ENCODE measurements at regions not wholly inside any gene's neighbourhood (a gene's known extent, or its start where the extent isn't known, plus 50 kb on each side); places are given as distances from the start of the nearest gene placed in this dataset.

DNA sequence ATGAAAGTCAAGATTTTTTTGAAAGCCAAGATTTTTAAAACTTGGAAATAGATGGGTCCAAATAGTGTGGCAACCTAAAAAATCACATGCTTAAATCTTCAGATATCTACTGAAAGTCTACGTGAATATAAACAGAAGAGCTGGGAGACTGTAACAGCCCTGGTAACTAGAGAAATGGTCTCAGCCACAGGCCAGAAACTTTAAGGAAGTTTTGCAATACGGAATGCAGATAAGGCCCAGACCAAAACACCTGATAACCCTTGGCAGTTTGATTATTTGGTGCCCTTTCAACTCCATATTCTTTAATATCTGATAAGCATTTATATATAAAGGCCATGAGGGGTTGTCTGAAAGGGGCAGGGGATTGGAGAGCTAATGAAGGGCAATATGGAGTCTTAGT, 537.3 kb upstream of the TGFBR2 start:
- no peak for DNase-seq (ENCODE audit: low read depth in 2 of 2)

DNA sequence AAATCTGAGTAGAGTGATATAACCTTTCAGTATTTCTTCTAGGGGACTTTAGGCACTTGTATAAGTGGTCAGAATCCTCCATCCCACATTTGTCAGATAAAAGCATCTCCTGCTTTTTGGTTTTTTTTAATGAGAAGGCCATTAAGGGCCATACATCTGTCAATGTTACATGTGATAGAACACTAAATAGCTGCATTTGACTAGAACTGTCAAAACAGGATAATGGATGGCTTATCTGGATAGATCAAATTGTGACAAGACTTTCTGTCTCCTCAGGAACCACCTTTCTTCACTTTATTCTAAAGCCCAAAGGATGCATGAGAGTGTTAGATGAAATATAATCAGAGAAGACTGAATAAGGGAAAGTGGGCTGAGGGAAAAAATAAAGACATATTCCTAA, 533.4 kb upstream of the TGFBR2 start:
- no peak for DNase-seq (ENCODE audit: low read depth in 2 of 2)

DNA sequence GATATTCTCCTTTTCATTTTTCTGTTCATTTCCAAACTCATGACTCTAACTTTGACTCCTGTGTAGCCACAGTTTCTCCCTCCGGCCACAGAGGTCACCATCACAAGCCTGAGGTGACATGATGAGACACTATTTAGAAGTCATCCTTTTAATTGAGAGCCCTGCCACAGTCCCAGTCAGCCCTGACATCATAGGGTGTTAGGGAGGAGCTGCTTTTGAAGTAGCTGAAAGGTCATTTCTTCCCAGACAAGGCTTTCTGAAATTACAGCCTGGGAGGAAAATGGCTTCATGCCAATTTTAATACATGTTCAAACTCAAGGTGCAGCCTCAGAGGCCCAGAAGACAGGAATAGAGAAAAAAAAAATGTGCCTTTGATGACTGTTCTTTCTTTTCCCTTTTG, 532.8 kb upstream of the TGFBR2 start:
- DNase-seq (ENCODE audit: low read depth in 2 of 2), result no peak

DNA sequence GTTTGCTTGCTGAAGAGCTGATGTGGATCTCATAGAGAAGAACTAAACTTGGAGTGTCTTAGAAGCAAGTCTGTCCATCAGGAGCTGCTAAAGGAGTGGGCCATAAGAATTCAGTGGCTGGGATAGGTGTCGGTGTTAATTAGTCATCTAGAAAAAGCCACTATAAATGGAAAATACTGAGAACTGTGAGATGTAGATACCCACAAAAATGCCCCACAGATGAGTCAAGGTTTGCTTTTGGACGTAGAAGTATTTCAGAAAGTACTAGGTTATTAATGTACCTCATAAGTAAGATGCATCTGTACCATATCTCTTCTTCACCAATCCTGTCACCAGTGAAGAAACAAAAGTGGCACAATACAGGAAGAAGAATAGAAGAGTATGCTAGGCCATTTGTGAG, 530.9 kb upstream of the TGFBR2 start:
- DNase-seq (ENCODE audit: low read depth in 2 of 2), result no peak

DNA sequence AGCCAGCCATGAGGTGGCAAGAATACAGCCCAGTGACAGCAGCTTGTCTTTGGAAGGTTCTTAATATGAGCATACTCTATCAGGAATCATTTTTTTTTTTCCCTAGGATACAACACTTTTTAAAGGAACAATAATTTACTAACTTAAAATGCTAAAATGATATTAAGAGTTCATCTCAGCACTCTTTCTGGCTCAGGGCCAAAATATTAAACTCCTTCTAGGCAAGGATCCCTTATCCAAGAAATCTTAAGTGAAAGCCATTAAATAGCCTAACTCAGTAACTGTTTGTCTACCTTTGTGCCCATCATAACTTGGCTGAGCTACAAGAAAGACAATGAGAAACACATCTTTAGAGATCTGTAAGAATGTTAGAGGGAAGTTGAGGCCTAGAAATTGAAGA, 529.5 kb upstream of the TGFBR2 start:
- DNase-seq (ENCODE audit: low read depth in 2 of 2), result no peak

DNA sequence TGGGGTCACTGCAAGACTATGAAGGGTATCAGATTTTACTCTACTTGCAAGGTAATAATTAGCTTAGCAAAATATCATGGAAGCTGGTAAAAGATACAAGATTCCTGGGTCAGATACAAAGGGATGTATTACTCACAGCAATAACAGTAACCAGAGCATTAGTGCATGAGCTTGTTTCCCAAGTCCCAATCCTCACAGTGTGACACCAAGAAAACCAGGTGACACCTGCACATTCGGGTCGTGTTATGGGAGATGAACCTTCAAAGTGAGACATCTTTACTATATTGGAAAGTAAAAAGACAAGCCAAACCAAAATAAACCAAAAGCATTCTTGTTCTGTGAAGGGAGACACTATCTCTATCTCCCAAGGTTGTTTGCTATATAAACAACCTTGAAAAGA, 528.7 kb upstream of the TGFBR2 start:
- DNase-seq (ENCODE audit: low read depth in 2 of 2), result no peak

DNA sequence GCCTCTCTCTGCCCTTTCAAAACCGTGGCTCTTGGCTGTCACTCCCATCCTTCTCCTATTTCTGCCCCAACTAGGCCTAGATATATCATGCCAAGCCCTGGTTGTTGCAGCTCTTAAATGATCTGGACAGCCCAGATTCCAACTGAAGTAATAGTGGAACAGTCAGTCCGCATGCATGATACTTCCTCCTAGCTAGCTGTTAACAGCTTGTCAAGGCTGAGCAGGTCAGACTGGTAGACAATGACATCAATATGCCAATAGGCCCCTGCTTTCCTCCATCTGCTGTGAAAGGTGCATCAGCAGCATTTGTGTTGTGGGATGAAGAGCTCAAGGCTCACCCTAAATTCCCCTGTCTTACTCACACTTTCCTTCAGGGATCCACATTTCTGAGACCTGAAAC, 527.7 kb upstream of the TGFBR2 start:
- DNase-seq (ENCODE audit: low read depth in 2 of 2), result no peak

DNA sequence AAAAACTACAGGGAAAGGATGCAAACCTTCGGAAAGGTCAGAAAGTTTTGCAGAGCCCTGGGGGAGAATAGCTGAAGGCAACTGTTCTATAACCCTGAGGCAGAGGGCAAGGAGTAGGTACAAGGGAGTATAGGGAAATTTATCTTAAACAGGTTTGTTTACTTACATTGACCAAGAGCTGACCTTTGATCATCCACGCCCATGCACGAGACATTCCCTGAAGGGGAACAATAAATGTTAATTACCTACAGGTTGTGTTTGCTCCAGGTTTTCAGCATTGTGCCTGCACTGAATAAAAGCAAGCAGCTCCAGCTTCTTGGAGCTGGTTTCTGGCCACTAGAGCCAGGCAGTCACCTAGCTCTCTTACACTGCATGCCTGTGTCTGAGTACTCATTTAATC, 524.5 kb upstream of the TGFBR2 start:
- no peak for DNase-seq (ENCODE audit: low read depth in 2 of 2)

DNA sequence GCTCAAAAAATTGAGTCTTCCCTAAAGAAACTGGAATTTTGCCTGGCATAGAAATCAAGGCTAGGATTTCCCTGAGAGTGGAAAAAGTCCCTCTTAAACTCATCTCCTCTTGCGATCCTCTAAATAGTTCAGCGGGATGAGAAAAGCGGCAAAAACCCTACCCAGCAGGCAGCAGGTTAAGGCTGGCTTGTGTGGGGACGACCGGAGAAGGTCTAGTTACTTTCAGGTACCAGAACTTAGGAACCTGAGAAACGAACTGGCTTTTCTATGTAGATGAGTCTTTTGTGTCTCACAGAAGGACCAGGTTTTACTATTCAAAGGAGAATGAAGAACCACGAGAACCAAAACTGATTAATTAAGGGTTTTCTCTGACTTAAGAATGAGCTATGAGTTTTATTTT, 523.7 kb upstream of the TGFBR2 start:
- no peak for DNase-seq (ENCODE audit: low read depth in 2 of 2)

DNA sequence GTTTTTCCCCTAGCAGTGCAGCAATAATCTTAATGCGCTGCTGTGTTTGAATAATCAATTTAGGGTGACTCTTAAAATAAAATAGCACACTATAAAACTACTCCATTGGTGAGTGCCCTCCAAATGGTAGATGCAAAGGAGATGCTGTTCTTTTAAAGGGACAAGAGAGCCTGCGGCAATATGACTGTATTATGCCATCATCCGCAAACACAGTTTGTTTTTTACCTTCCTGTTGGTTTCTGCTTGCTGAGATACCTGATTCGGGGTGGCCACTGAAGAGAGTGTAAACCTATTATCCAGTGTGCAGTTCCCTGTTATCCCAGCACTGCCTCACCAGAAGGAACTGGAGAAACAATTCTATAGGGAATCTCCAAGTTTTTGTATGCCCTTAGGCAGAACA, 523.1 kb upstream of the TGFBR2 start:
- DNase-seq (ENCODE audit: low read depth in 2 of 2), result no peak

DNA sequence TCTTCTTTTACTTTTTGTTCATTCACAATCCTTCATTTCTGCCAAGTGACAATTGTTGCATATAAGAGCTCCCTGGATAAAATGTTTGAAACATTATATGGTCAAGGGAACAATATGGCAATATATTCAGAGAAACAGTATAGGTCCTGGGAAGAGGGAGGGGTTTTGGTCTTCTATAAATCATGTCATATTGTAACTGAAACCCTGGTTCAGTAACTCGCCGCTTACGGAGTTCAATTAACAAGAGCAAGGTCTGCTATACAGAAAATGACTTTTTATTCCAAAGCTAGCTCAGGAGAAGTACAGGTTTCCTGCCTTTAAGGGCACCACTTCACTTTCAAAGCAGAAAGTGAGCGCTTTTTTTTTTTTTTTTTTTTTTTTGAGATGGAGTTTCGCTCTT, 522.1 kb upstream of the TGFBR2 start:
- no peak for DNase-seq (ENCODE audit: low read depth in 2 of 2)

DNA sequence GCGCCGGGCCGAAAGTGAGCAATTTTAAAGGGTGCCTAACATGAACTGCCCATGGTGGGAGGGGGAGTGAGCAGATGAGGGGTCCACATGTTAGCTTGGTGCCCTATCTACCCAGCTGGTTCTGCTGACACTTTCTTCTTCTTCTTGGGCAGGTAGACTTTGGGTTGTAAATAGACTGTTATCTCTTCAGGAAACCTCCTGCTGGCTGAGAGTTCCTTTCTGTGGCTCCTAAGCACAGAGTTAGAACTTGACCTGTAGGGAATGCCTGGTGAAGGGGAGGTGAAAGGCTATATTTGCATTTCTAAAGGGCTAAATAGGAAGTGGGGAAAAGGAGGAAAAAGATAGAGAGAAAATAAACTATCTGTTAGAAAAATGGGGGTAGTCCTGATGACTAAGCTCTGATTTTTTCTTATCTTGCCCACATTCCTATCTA, 521.4 kb upstream of the TGFBR2 start:
- DNase-seq (ENCODE audit: low read depth in 2 of 2), result no peak

DNA sequence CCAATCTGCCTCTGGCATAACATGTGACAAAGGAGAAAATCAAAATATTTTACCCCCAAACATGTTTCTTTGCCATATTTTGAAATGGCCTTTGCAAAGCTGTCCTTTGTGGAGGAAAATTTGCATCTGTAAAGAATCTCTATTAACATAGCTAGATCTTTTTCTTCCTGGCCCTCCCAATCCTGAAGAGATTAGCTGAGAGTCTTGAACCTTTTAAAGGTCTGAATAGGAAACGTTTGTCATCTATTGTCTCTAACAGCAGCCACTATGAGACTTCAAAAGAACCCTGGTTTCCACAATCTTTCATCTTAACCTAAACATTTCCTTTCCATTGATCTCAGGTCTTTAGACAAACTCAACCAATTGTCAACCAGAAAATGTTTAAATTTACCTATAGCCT, 520.9 kb upstream of the TGFBR2 start:
- no peak for DNase-seq (ENCODE audit: low read depth in 2 of 2)

DNA sequence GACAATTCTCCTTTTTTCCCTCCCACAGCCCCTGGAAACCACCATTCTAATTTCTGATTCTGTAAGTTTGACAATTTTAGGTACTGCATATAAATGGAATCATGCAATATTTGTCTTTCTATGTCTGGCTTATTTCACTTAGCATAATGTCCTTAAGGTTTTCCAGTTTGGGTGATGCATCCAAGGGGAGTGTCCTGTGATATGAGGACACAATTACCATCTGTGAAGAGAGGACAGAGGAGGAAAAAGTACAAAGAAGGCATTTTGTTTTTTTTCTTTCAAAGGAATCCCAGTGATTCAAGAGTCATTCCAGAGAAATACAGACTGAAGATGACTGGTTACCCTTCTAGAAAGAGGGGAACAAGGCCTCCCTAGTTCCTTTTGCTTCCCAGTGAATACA, 514.7 kb upstream of the TGFBR2 start:
- DNase-seq (ENCODE audit: low read depth in 2 of 2), result no peak

DNA sequence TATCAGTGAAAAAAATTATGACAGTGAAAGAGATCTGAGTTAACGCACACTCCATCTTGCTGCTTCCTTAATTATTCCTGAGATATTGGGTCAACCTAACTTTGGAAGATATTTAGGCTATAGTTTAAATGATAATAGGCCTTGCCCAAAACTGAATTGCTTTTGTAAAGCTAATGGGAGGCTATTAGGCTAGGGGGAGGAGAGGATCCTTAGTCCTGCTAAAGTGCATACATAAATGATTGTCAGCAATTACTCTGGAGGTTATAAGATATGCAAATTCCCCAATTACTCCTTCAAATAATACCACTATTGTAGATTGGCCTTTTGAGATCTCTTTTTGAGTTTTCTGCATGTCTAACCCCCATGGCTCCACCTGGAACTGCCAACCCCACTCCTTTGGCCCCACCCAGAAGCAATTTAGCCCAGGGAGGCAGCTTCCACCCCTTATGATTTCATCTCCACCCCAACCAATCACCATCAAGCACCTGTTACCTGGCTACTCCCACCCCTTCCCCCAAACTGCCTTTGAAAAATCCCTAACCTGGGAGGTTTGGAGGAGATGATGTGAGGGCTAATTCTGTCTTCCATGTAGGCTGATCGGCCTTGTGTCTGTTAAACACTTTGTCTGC, 509.3 kb upstream of the TGFBR2 start:
- no peak for DNase-seq (ENCODE audit: low read depth in 2 of 2)

DNA sequence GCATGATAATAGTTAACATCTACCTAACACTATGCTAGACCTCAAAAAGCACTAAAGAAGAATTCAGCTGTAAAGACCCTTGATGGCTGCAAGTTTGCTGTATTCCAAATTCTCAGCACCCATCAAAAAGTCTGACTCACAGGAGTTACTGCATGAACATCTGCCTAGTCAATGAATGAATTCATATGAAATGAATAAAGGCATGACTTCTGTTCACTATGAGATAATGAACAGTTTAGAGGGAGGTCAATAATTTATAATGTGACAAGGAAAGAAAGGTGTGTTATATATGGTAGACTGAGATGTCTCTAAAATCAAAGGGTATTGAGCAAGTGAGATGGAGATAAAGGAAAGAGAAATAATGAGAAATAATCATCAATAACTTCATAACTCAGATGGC, 508.2 kb upstream of the TGFBR2 start:
- DNase-seq (ENCODE audit: low read depth in 2 of 2), result peak; percentile 8

DNA sequence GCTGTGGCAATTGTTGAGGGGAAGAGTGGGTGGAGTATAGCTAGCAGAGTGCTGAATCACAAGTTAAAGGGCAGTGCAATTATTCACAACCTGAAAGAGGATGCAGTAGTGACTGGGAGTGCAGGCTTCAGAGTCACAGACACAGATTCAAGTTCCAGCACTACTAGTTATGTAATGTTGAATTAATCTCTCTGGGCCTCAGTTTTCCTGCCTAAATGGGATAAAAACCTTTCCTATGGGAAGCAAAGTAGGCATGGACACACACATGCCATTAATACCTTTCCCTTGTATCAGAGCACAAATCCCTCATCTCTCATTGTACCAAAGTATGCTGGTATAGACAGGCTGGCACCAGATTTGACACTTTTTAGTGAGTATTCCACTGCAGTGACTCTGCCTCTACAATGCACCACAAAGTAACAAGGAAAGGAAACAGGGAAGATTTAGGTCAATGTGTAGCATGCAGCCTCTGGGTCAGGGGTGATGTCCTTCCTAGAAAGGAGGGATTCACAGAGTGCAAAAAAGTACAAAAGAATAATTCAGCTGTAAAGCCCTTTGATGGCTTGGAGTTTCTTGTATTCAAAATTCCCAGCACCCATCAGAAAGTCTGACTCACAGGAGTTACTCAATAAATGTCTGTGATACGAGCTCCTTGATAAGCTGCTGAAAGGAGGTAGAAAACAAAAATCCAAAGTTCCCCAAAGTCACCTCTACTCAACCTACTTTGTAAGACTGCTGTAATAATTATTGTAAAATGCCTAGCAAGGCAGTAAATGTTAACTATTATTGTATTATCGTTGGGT, 507.5 kb upstream of the TGFBR2 start:
- peak; percentile 15 to 17 for DNase-seq (ENCODE audit: low read depth in 2 of 2)

DNA sequence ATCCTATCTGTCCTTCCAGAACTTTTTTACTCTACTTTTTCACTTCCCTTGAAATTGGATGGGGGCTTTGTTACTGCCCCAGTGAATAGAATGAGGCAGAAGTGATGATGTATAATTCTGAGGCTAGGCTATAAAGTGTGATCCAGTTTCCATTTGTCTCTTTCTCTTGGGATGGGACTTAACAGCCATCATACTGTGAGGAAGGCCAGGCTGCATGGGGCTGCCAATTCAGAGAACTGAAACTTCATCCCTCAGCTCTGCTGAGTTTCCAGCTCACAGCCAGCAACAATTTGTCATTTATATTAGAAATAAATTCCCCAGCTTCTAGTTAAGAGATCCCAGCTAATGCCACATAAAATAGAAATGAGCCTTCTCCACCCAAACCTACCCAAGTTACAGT, 504.0 kb upstream of the TGFBR2 start:
- DNase-seq (ENCODE audit: low read depth in 2 of 2), result no peak

DNA sequence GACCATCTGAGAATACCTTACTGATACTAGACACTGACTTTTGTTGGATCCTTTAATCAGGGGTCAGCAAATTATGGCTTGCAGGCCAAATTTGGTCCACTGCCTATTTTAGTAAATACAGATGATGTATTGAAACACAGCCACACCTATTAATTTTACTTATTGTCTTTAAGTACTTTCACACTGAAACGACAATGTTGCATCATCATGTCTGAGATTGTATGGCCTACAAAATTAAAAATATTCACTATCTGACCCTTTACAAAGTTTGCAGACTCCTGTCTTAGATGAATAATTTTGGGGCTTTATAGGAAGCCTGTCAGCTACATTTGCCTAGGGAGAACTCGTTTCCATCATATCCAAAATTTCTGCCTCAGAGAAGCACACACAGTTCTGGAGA, 503.2 kb upstream of the TGFBR2 start:
- no peak for DNase-seq (ENCODE audit: low read depth in 2 of 2)

DNA sequence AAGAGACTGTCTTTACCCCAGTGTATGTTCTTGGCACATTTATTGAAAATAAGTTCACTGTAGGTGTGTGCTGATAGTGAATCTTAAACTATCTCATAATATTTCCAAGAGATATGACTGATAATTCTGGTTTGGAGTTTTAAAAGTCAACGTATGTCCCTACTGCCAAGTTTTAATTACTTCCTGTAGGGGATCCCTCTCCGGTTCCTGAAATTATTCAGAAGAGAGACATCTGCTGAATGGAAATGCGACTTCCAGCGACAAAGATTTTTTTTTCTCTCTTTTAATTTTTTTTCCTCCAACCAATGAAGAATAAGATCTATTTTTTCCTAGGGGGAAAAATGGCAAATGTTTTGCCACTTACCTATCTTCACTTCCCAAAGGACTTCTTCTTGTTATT, 498.9 kb upstream of the TGFBR2 start:
- DNase-seq (ENCODE audit: low read depth in 2 of 2), result no peak

DNA sequence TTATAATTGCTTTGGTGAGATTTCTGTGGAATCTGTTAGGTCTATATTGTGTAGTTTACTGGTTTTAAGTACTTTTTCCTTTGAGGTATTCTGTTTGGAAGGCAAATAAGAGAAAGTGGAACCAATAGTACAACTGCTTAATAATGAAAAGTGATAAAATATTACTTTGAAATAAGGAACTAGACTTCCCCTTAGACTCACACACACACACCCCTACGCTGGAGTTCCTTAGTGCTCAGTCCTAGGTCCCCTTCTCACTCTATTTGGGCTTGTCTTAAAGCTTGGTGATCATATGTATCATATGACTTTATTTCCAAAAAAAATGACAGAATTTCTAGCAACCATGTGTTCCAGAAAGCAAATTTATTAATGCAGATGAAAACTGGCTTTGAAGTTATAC, 494.0 kb upstream of the TGFBR2 start:
- no peak for DNase-seq (ENCODE audit: low read depth in 2 of 2)

DNA sequence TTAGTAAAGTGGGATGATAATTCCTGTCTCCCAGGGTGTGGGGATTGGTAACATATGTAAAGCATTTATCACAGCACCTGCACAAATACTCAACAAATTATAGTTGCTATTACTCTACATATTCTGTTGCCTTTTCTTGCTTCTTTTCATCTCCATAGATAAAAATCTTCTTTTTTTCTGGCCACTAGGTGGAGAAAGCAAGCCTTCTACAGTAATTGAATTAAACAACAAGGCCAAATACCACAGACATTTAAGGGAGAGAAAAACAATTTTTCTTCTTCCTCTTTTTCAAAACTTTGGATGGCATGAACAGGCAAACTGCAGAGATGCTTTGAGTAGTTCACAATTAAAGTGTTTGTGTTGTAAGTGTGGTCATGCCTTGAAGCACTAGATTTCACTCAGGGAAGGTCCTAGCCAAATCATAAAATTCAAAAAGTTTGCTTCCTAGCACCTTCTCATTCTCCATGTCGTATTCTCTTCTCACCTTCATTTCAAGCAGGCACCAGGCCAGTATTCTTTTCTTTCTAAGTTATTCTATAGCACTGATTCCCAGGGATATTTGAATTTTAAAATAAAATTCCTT, 493.4 kb upstream of the TGFBR2 start:
- peak; percentile 31 to 36 for DNase-seq (ENCODE audit: low read depth in 2 of 2)

DNA sequence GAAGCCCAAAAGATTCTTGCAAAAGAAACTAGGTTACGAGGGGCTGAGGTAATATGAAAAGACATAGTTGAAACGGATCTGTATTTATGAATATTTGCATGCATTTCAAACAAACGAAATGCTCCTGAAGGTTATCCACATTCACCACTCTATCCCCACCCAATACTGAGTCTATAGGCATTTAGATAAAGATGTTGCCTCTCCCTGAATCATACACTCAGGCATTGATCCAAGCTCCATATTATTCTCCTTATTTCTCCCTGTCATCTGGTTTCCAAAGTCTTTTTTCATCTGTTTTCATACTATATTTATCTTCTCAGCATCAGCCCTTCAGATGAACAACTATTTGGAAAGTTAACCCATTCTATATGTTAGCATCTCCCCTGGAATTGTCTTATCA, 492.5 kb upstream of the TGFBR2 start:
- DNase-seq (ENCODE audit: low read depth in 2 of 2), result peak in 1 of 2 experiments; percentile 7
